AML-193 (cell line): ENCODE measurements at regions not wholly inside any gene's neighbourhood (a gene's known extent, or its start where the extent isn't known, plus 50 kb on each side); places are given as distances from the start of the nearest gene placed in this dataset.

ENCODE experiments used
- DNase-seq, 2 experiments: peaks; one replicate each; lab custom pipeline; 2025; lab: John Stamatoyannopoulos, UW

DNA sequence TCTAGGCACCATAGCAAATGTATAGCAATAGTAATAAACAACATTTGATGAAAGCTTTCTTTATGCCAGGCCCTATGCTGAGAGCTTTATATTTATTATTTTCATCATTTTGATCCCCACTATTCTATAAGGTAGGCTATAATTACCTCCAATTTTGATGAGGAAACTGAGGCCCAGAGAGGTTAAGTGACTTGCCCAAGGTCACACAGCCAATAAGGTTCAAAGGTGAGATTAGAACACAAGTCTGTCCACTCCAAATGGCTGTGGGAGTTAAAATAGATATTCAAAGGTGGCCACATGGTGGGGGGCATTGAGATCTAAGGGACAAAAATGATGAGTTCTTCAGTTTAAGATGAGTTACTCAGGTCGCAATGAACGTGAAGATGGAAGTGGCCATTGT, 269.9 kb downstream of the BMP7 start:
- DNase-seq, result no peak

DNA sequence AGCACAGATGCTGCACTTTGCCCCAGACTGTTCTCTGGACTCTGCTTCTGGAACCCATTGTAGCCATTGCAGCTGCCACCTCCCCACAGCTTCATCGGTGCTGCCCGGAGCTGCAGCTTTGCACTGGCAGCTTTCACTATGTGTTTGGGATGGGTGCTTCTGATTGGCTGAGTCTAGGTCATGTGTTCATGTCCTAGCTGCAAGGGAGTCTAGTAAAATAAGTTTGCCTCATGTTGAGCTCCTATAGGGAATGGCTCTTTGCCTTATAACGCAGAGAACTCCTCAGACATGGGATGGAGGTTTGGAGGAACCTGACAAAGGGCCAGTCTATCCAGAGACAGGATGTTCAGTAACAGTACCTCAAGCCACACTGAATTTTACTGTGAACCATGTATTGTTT, 268.0 kb downstream of the BMP7 start:
- DNase-seq, result no peak

DNA sequence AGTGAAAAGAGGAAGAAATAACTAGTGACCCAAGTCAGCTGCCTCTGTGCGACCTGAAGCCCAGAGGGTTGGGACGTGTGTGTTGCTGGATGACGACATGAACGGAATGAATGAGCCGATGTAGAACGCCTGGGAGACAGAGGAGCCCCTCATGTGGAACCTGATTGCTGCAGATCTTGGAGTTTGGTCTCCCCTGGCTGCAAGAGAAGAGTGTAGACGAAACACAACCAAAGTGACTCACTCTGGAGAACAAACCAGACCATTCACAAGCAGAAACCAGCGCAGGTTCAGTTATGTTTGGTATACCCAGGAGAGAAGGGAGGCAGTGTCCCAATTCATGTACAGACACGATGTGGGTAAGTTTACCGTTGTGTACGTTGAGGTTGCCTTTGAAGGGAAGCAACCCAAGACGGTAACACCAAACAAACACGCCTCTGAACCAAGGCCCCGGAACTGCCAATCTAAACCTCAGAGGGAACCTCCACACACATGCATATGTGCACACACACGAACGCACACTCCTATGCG, 265.9 kb downstream of the BMP7 start:
- DNase-seq, result no peak

DNA sequence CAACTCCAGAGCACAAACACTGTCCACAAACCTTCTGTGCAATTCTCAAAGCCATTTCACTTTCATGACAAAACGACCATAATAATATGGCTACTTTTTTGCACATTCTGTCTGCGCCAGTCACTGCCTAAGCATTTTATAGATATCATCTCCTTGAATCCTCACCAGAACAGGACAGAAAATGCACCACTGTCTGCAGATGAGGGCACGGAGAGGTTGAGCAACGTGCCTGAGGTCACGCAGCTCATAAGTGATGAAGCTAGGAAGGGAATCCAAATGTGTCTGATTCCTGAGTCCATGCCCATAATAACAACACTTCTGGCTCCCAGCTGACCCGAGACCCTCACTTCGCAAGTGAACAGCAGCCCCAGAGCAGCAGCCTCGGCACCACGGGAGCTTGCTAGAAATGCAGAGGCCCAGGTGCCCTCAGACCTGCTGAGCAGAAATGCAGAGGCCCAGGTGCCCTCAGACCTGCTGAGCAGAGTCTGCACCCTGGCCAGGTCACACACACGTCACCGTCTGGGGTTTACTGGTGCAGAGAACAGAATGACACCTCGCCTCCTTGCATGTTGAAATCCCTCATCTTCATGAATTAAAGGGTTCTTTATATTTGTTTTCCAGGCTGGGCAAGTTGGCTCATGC, 265.2 kb downstream of the BMP7 start:
- no peak for DNase-seq

DNA sequence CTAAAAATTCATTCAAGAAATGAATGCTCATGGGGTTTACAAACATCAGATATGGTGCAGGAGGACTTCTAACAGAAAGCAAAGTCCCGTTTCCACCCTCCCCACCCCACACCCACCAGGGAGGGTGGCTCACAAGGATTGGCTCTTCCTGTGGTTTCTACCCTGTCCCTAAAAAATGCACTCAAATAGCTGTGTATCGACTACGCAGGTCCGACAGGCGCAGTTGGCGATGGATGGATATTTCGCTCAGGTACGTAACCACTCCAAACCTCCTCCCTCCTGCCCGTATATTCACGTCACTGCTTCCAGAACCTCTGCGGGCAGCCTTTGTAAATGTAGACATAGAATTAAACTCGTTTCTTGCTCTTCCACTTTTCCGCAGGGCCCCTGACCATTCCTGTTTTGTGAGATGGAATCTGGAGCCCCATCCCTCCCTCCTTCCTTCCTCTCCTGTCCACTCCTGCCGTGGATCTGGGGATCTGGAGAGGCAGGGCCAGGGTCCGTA, 264.3 kb downstream of the BMP7 start:
- DNase-seq, result no peak

DNA sequence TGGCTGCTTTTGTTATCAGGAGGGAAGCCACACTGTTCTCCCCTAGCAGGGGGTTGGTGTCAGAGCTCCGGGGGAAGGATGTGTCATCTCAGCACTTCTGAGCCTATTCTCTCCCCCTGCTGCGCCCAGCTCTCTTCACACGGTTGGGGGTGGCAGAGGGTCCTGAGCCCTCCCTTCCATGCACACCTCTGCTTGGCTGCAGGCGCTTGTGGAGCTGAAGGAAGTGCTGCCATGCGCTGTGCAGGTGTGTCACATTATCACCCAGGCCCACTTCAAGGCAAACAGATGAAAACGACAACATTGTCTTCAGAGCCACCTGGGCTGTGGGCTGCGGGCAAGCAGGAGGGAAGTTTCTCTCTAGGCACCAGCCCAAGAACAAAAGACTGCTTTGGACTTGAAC, 263.4 kb downstream of the BMP7 start:
- no peak for DNase-seq

DNA sequence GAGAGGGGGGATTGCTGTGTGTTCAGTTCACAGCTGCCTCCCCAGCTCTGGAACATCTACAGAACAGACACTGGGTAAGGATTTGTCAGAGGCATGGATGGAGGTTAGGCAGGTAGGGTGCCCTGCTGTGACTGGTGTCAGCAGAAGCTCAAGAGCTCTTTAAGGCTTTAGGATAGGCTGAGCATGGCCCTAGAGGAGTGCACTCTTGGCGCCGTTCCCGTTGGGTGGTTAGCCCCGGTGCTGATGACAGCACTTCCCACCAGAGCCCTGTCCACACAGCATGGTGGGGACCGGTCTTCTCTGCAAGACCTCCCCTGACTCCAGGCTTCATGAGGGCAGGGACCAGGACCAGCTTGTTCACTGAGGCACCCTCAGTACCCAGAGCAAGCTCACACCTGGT, 262.0 kb downstream of the BMP7 start:
- no peak for DNase-seq

DNA sequence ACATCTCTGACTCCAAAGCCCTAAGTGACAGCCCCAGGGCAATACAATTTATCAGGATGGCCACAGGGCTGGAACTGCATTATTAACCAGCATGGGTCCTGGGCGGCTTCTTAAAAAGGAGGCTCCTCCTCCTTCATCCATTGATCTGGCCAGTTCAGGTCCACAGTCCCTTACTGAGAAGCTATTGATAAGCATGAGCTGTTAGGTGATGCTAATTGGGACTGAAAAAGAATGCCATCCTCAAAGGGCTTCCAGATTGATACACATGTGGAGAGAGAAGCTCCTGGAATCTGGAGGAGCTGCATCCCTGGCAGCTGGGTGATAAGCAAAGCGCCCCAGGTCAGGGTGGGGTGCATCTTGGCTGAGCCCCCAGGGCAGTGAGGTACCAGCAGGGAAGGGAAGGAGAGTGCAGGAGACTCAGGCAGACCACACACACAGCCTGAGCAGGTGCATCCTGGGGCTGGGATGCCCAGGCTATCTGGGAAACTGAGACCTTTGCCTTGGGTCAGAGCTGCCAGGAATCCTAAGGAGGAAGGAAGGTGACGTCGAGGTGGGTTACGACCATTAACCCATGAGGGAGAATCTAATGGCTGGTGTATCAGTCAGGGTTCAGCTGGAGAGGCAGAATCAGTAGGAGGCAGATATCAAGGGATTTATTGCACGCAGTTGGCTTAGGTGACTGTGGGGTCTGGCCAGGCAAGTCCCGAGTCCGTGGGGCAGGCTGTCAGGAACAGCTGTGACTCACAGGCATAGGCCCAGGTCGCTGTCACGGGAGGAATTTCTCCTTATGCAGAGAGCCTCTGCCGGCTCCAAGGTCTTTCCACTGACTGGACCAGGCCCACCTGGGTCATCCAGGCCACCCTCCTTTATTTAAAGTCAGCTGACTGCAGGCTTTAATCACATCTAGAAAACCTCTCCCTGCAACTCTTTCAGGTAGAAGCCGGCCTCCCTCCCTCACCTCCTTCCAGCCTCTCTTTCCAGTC, 261.2 kb downstream of the BMP7 start:
- no peak for DNase-seq

DNA sequence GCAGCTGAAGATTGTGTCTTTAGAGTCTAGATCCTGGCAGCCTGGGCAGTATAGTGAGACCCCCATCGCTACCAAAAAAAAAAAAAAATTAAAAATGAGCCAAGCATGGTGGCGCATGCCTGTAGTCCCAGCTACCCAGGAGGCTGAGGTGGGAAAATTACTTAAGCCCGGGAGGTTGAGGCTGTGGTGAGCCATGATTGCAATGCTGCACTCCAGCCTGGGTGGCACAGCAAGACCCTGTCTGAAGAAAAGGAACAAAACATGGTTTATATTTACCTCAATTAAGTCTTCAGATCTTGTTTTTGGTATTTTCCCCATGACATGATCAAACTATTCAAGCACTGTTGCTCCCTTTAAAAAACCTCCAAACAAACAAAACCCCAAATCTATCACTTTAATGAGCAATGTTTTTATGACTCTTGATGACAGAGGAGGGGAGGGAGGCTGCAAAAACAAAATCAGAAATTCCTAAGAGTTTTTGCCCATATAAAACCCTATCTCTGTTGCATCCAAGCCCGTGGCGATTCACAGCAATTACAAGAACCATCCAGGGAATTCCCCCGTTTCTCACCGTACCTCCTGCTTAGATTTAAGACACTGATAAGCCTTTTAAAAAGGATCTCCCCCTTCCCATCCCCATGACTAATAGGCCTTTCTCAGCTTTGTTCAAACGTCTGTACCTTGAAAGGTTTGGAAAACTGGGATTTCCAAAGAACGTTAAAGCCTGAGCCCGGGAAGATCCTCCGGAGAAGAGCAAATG, 259.9 kb downstream of the BMP7 start:
- DNase-seq, result no peak

DNA sequence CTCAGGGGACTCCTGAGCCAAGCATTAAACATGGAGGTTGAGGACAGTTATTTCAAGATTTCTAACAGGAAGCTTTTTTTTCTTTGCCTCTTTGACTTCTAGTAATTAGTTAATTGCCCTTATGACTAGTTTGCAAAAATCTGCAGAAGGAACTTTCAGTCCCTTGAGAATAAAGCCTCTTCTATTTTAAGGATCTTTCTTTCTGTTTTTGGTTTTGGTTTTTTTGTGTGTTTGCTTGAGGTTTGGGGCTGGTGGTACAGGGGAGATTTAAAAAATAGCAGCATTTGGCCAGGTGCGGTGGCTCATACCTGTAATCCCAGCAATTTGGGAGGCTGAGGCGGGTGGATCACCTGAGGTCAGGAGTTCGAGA, 259.3 kb downstream of the BMP7 start:
- no peak for DNase-seq

DNA sequence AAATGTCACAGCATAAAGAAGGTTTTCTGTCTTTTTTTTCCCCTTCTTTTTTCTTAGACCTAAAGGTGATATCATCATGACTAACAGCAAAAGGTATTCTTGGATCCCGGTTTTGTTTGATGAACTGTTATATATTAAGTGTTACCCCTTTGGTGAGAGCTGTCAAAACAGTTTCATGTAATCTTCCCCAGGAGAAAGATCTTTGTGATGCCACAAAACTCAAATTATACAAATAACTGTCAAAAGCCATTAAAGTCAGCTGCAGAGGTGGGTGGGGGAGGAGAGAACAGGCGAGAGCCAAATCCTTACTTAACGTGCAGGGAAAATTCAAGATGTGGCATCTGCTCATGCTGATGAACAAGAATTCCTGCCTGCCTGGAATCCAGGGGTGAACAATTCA, 258.2 kb downstream of the BMP7 start:
- no peak for DNase-seq

DNA sequence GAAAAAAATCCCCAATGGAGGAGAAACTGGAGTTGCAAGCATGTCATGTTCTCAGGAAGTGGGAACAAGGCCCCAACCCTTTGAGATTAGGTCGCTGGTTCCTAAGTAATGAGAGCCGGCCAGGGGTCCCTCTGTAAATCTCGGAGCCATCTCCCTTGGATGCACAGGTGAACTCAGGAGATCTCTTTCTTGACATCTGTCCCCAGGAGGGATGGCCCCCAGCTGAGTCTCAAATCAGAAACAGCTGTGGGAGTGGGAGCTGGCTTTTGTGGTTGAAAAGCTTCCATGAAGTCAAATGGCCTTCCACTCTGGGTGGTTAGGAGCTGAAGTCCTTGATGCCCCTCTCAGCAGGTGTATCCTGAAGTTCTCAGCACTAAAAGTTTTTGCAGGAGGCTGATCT, 257.1 kb downstream of the BMP7 start:
- DNase-seq, result no peak

DNA sequence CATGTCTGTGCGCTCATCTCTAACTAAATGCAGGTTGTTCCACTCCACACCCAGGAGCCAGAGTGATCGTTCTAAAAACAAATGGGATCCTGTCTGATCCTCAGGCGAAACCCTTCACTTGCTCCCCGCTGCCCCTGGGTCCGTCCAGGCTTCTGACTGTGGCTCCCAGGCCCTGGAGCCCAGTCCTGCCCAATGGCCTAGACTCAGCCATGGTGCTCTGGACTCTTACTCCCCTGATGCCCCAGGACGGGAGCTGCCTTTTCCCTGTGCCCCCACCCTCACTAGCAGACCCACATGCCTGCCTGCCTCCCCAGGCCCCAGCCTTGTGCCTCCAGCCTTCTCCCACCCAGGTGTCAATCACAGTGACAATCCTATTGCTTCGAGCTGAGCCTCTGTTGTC, 256.7 kb downstream of the BMP7 start:
- no peak for DNase-seq

DNA sequence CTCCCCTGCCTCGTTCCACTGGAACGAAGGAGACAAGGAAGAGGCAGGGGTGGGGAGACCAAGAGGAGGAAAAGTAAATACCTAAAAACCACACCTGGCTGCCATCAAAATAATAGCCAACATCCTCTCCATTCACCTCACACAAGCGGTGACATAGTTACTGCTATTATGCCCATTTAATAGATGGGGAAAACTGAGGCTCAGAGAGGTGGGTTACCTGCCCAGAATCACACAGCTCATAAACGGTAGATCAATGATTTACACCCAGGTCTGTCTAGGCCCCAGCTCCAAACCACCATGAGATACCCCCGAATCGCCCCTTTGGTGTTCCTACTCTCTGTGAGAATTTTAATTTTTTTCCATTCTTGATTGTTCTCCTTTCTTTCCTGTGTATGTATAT, 253.8 kb downstream of the BMP7 start:
- no peak for DNase-seq

DNA sequence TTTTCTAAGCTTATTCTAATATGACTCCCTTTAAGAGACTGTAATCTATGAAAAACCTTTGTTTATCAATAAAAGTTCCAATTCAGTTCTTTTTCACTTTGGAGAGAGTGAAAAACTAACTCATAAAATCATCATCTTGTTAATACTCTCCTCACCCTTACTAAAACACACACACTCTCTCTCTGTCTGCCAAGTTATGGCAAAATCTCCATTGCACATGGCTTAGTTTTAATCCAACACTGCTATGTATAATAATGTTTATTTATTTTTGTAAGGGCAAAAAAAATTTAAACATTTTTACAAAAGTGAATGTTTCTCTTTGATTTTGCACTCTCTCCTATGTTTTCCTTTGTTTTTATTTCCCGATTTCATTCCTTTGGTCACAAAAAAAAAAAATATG, 253.2 kb downstream of the BMP7 start:
- no peak for DNase-seq

DNA sequence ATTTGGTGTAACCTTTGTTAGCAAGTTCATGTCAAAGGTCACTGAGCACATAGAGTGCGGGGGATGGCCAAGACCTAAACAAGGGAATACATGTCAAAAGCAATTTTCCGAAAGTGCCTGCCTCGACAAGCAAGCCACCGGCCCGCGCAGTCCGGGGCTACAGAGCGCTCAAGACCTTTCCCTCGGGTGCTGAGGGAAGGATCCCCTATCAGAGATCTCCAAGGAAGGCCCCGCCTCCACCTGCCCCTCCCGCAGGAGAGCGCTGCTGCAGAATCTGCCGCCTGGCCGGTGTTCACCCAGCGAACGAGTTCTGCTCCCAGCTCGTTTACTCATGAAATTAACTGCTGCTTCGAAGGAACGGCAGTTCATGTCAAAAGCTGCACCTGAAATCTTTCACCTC, 252.7 kb downstream of the BMP7 start:
- no peak for DNase-seq

DNA sequence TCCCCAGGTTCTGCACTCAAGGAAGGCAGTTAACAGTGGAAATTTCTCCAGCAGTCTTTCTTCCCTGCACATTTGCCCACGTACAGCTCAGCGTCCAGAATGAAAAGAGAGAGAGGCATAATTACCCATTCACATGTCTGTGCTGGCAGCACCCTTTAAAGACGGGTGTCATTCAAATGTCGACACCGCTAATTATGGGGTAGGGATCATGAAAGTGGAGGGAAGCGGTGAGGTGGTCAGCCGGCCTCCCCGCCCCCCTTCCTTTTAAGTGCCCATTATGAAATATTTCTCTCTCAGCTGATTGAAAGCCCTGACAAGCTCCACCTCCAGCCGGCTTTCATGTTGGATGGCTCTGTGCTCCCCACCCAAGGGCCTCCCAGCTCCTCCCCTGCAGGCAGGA, 246.1 kb downstream of the BMP7 start:
- no peak for DNase-seq

DNA sequence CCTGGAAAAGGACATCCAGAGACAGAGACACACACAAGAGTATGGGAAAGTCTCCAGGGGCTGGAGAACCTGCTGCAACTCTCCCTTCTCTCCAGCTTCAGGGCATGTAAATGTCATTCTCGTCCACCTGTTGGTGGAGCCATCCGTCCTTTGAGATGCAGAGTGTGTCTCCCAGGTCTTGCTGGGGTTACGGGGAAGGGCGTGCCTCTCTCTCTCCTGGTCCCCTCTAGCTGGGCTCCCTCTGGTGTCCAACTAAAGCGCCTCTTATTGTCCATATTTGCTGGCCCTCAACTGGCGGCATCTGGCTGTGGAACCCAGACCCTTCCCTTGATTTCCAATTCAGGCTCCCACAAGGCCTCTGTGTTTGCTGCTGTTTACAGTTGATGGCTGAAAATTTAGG, 244.1 kb downstream of the BMP7 start:
- no peak for DNase-seq

DNA sequence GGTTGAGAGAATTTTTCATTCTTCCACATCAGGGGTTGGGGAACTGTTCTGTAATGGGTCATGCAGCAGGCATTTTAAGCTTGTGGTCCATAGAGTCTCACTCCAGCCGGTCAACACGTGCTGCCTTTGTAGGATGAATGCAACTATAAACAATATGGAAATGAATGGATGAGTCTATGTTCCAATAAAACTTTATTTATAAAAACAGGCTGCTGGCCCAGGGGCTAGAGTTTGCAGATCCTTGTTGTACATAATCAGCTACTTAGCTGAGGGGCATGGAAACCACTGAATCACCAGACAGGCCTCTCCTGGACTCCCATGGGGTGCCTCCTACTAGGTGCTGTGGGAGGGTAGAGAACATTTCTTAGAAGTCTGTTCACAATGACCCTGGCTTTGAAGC, 243.4 kb downstream of the BMP7 start:
- DNase-seq, result no peak

DNA sequence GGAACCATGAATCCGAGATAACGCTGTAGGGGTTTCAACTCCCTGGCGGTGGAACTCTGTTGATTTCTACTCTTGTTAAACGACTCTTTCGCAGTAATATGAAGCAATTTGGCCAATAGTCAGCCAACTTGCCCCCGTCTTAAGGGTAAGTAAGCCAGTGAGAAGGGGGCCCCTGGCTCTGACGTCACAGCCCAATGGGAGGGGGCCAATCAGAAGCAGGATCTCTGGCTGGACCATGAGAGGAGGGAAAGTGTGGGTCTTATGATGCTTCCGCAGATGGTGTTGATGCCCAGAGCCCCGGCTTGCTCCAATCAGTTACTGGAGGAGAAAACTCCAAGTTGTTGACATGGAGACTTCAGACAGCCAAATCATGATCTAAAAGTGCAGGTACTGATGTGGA, 242.4 kb downstream of the BMP7 start:
- no peak for DNase-seq

DNA sequence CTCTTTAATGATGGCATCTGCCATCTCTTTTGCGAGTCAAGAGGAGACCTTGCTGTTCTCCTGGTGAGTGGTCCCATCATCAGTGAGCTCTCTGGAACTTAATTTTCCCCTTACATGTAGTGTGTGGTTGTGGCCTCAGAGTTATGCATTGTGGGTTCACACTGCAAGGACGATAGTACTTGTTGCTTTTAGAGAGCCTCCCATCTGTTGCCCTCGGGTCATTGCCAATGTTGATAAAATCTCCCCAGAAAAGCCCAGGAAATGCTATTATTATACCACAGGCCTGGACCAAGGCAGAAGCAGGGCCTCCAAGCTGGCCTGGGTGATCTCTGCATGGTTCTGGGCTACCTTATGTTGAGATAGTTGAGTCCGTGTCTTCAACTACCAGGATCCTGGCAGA, 241.6 kb downstream of the BMP7 start:
- DNase-seq, result no peak

DNA sequence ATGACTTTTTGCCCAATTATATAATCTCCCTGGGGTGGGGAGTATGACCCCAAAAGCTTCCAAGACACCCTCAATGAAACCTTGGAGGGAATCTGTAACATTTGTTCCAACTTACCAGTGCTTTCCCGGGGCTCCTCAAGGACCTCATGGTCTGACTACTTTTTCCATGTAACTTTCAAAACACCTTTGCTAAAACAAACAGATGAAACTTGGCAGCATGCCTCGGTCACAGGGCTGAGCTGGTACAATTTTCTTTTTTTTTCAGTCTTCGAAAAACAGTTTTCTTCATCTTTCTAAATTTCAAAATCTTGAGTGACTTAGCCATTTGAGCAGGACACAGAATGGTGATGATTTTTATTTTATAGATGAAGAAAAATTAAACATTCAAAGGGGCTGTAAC, 241.2 kb downstream of the BMP7 start:
- DNase-seq, result no peak
